ENCODE measurements at regions not wholly inside any gene's neighbourhood (a gene's known extent, or its start where the extent isn't known, plus 50 kb on each side); places are given as distances from the start of the nearest gene placed in this dataset.

- peak in 2 of 3 donors; percentile 43 to 53 for DNase-seq
- Histone ChIP-seq H3K9me3 (ENCODE audit: control extremely low read depth in 1 of 5, control insufficient read depth in 4 of 5, insufficient read depth in 2 of 5, low read depth in 1 of 5, low read length in 4 of 5) (peaks cover 0 to 3% (median 0%) of the 10 kb centered on the region in 5 experiments), H3K36me3 (ENCODE audit: control insufficient read depth in 4 of 4, insufficient read depth in 4 of 4, low read length in 3 of 4) (no peaks in the 10 kb centered on the region), H3K4me1 (ENCODE audit: control extremely low read depth in 1 of 4, control insufficient read depth in 4 of 4, insufficient read depth in 4 of 4, low read length in 3 of 4) (peaks cover 5 to 19% (median 10%) of the 10 kb centered on the region in 4 experiments), H3K27me3 (replicated peaks in 2 of 5; ENCODE audit: control insufficient read depth in 4 of 5, insufficient read depth in 5 of 5, low read length in 4 of 5) (no peaks in the 10 kb centered on the region), H3K27ac (ENCODE audit: insufficient read depth in 1 of 2, low read depth in 1 of 2, low read length in 2 of 2, poor library complexity in 1 of 2, severe bottlenecking in 2 of 2) (no peak overlapping the region), H3K4me3 (ENCODE audit: control insufficient read depth in 1 of 7, extremely low read depth in 1 of 7, insufficient read depth in 4 of 7, low read depth in 2 of 7, low read length in 6 of 7) (peak overlapping the region in 3 of 7 experiments; percentile 5 to 50 (median 39))
- CTCF ChIA-PET: no interaction called here
- POLR2A ChIA-PET: no interaction called here
- WGBS (ENCODE audit: insufficient coverage): 80% methylated on average over 3 of the region's 6 CpGs
These were observed 161.1 kb upstream of the TBCA start for GRCh38 chr5:77937015-77937908.

GRCh38 chr5:77936365-77936693, 160.2 kb upstream of the TBCA start:
- no CpG with 5 or more reads among the region's 3 CpGs for WGBS (ENCODE audit: insufficient coverage)
- H3K27ac ChIP-seq (ENCODE audit: insufficient read depth in 1 of 2, low read depth in 1 of 2, low read length in 2 of 2, poor library complexity in 1 of 2, severe bottlenecking in 2 of 2): no peak overlapping the region
- no peaks in the 10 kb centered on the region for H3K27me3 ChIP-seq (replicated peaks in 2 of 5; ENCODE audit: control insufficient read depth in 4 of 5, insufficient read depth in 5 of 5, low read length in 4 of 5)
- H3K4me3 ChIP-seq (ENCODE audit: control insufficient read depth in 1 of 7, extremely low read depth in 1 of 7, insufficient read depth in 4 of 7, low read depth in 2 of 7, low read length in 6 of 7): no peak overlapping the region
- DNase-seq: no peak
- peaks cover 5 to 19% (median 10%) of the 10 kb centered on the region in 4 experiments for H3K4me1 ChIP-seq (ENCODE audit: control extremely low read depth in 1 of 4, control insufficient read depth in 4 of 4, insufficient read depth in 4 of 4, low read length in 3 of 4)
- H3K36me3 ChIP-seq (ENCODE audit: control insufficient read depth in 4 of 4, insufficient read depth in 4 of 4, low read length in 3 of 4): no peaks in the 10 kb centered on the region
- POLR2A ChIA-PET: no interaction called here
- peaks cover 0 to 3% (median 0%) of the 10 kb centered on the region in 5 experiments for H3K9me3 ChIP-seq (ENCODE audit: control extremely low read depth in 1 of 5, control insufficient read depth in 4 of 5, insufficient read depth in 2 of 5, low read depth in 1 of 5, low read length in 4 of 5)
- CTCF ChIA-PET: interaction anchor here (1.3 kb wide), 1 partner anchor 8 kb away, joined by 4 read pairs; no protein-coding TSS in a partner anchor

GRCh38 chr5:77935506-77936364, 159.6 kb upstream of the TBCA start:
- 48% methylated on average over 10 of the region's 11 CpGs for WGBS (ENCODE audit: insufficient coverage)
- Histone ChIP-seq H3K36me3 (ENCODE audit: control insufficient read depth in 4 of 4, insufficient read depth in 4 of 4, low read length in 3 of 4) (no peaks in the 10 kb centered on the region), H3K4me1 (ENCODE audit: control extremely low read depth in 1 of 4, control insufficient read depth in 4 of 4, insufficient read depth in 4 of 4, low read length in 3 of 4) (peaks cover 5 to 19% (median 10%) of the 10 kb centered on the region in 4 experiments), H3K4me3 (ENCODE audit: control insufficient read depth in 1 of 7, extremely low read depth in 1 of 7, insufficient read depth in 4 of 7, low read depth in 2 of 7, low read length in 6 of 7) (peak overlapping the region in 2 of 7 experiments; percentile 11 to 49), H3K9me3 (ENCODE audit: control extremely low read depth in 1 of 5, control insufficient read depth in 4 of 5, insufficient read depth in 2 of 5, low read depth in 1 of 5, low read length in 4 of 5) (peaks cover 0 to 3% (median 0%) of the 10 kb centered on the region in 5 experiments), H3K27ac (ENCODE audit: insufficient read depth in 1 of 2, low read depth in 1 of 2, low read length in 2 of 2, poor library complexity in 1 of 2, severe bottlenecking in 2 of 2) (no peak overlapping the region), H3K27me3 (replicated peaks in 2 of 5; ENCODE audit: control insufficient read depth in 4 of 5, insufficient read depth in 5 of 5, low read length in 4 of 5) (no peaks in the 10 kb centered on the region)
- DNase-seq: peak; percentile 70 to 93 (median 86)
- CTCF ChIA-PET: interaction anchor here (1.3 kb wide), 1 partner anchor 9 kb away, joined by 4 read pairs; no protein-coding TSS in a partner anchor
- POLR2A ChIA-PET: no interaction called here

- no peak for DNase-seq
- 98% methylated on average over 6 of the region's 9 CpGs for WGBS (ENCODE audit: insufficient coverage)
- H3K27ac ChIP-seq (ENCODE audit: insufficient read depth in 1 of 2, low read depth in 1 of 2, low read length in 2 of 2, poor library complexity in 1 of 2, severe bottlenecking in 2 of 2): no peak overlapping the region
- CTCF ChIA-PET: no interaction called here
- no peaks in the 10 kb centered on the region for H3K36me3 ChIP-seq (ENCODE audit: control insufficient read depth in 4 of 4, insufficient read depth in 4 of 4, low read length in 3 of 4)
- peaks cover 0 to 2% (median 0%) of the 10 kb centered on the region in 5 experiments for H3K27me3 ChIP-seq (replicated peaks in 2 of 5; ENCODE audit: control insufficient read depth in 4 of 5, insufficient read depth in 5 of 5, low read length in 4 of 5)
- H3K9me3 ChIP-seq (ENCODE audit: control extremely low read depth in 1 of 5, control insufficient read depth in 4 of 5, insufficient read depth in 2 of 5, low read depth in 1 of 5, low read length in 4 of 5): peaks cover 0 to 6% (median 0%) of the 10 kb centered on the region in 5 experiments
- no peak overlapping the region for H3K4me3 ChIP-seq (ENCODE audit: control insufficient read depth in 1 of 7, extremely low read depth in 1 of 7, insufficient read depth in 4 of 7, low read depth in 2 of 7, low read length in 6 of 7)
- H3K4me1 ChIP-seq (ENCODE audit: control extremely low read depth in 1 of 4, control insufficient read depth in 4 of 4, insufficient read depth in 4 of 4, low read length in 3 of 4): no peaks in the 10 kb centered on the region
- POLR2A ChIA-PET: no interaction called here
These were observed 152.7 kb upstream of the TBCA start for GRCh38 chr5:77928776-77929300.

- Histone ChIP-seq H3K27me3 (replicated peaks in 2 of 5; ENCODE audit: control insufficient read depth in 4 of 5, insufficient read depth in 5 of 5, low read length in 4 of 5) (peaks cover 0 to 2% (median 0%) of the 10 kb centered on the region in 5 experiments), H3K9me3 (ENCODE audit: control extremely low read depth in 1 of 5, control insufficient read depth in 4 of 5, insufficient read depth in 2 of 5, low read depth in 1 of 5, low read length in 4 of 5) (peaks cover 0 to 6% (median 0%) of the 10 kb centered on the region in 5 experiments), H3K27ac (ENCODE audit: insufficient read depth in 1 of 2, low read depth in 1 of 2, low read length in 2 of 2, poor library complexity in 1 of 2, severe bottlenecking in 2 of 2) (no peak overlapping the region), H3K36me3 (ENCODE audit: control insufficient read depth in 4 of 4, insufficient read depth in 4 of 4, low read length in 3 of 4) (no peaks in the 10 kb centered on the region), H3K4me1 (ENCODE audit: control extremely low read depth in 1 of 4, control insufficient read depth in 4 of 4, insufficient read depth in 4 of 4, low read length in 3 of 4) (no peaks in the 10 kb centered on the region), H3K4me3 (ENCODE audit: control insufficient read depth in 1 of 7, extremely low read depth in 1 of 7, insufficient read depth in 4 of 7, low read depth in 2 of 7, low read length in 6 of 7) (no peak overlapping the region)
- CTCF ChIA-PET: interaction anchor here (0.8 kb wide), 1 partner anchor 28 kb away, joined by 3 read pairs; no protein-coding TSS in a partner anchor
- no peak for DNase-seq
- WGBS (ENCODE audit: insufficient coverage): 89% methylated on average over 1 of the region's 1 CpG
- POLR2A ChIA-PET: no interaction called here
These were observed 150.2 kb upstream of the TBCA start for GRCh38 chr5:77926337-77926736.

- no peak for DNase-seq
- ChIA-PET CTCF (no interaction called here), POLR2A (no interaction called here)
- Histone ChIP-seq H3K36me3 (ENCODE audit: control insufficient read depth in 4 of 4, insufficient read depth in 4 of 4, low read length in 3 of 4) (no peaks in the 10 kb centered on the region), H3K27ac (ENCODE audit: insufficient read depth in 1 of 2, low read depth in 1 of 2, low read length in 2 of 2, poor library complexity in 1 of 2, severe bottlenecking in 2 of 2) (no peak overlapping the region), H3K4me3 (ENCODE audit: control insufficient read depth in 1 of 7, extremely low read depth in 1 of 7, insufficient read depth in 4 of 7, low read depth in 2 of 7, low read length in 6 of 7) (no peak overlapping the region), H3K27me3 (replicated peaks in 2 of 5; ENCODE audit: control insufficient read depth in 4 of 5, insufficient read depth in 5 of 5, low read length in 4 of 5) (peaks cover 0 to 2% (median 0%) of the 10 kb centered on the region in 5 experiments), H3K9me3 (ENCODE audit: control extremely low read depth in 1 of 5, control insufficient read depth in 4 of 5, insufficient read depth in 2 of 5, low read depth in 1 of 5, low read length in 4 of 5) (peaks cover 0 to 6% (median 0%) of the 10 kb centered on the region in 5 experiments), H3K4me1 (ENCODE audit: control extremely low read depth in 1 of 4, control insufficient read depth in 4 of 4, insufficient read depth in 4 of 4, low read length in 3 of 4) (no peaks in the 10 kb centered on the region)
- WGBS (ENCODE audit: insufficient coverage): 100% methylated on average over 1 of the region's 3 CpGs
These were observed 149.4 kb upstream of the TBCA start for GRCh38 chr5:77925503-77925902.

All from common myeloid progenitor, CD34-positive (primary cell).